D721Med (cell line): ENCODE measurements at regions not wholly inside any gene's neighbourhood (a gene's known extent, or its start where the extent isn't known, plus 50 kb on each side); places are given as distances from the start of the nearest gene placed in this dataset.

Experiments used
- DNase-seq: peaks from one replicate; pipeline ENCODE4 v3.0.0; 2011; ENCODE audit warnings: low spot score; ENCODE audit not compliant: insufficient read length
- FAIRE-seq: peaks from 2 replicates; lab custom pipeline; 2011; peaks lifted over from hg19 to GRCh38; lab: Jason Lieb, UNC
- CTCF ChIP-seq: IDR thresholded peaks from 2 replicates; pipeline ENCODE4 v1.5.1; 2012; ENCODE audit warnings: mild to moderate bottlenecking, control low read depth; ENCODE audit not compliant: insufficient read depth; ENCODE audit errors: missing control alignments

GRCh38 chr12:78331181-78331580 lies 500.5 kb downstream of the NAV3 start:
- no peak for TF ChIP-seq CTCF
- DNase-seq: no peak
- no peak for FAIRE-seq

- FAIRE-seq (no peak), DNase-seq (no peak)
These were observed 501.1 kb downstream of the NAV3 start for GRCh38 chr12:78331753-78332152.

GRCh38 chr12:78338054-78338785 lies 507.5 kb downstream of the NAV3 start:
- FAIRE-seq: no peak

More at GRCh38 chr12:78331753-78332152, 501.1 kb downstream of the NAV3 start:
- no peak for TF ChIP-seq CTCF

GRCh38 chr12:78340406-78340805 lies 509.7 kb downstream of the NAV3 start:
- DNase-seq: no peak
- TF ChIP-seq CTCF: no peak
- FAIRE-seq: no peak

More at GRCh38 chr12:78338054-78338785, 507.5 kb downstream of the NAV3 start:
- TF ChIP-seq CTCF: no peak
- DNase-seq: no peak

GRCh38 chr12:78343657-78344056 lies 513.0 kb downstream of the NAV3 start:
- DNase-seq (no peak), FAIRE-seq (no peak)
- no peak for TF ChIP-seq CTCF

- FAIRE-seq: no peak
- TF ChIP-seq CTCF: no peak
- no peak for DNase-seq
These were observed 505.1 kb upstream of the SYT1 start for GRCh38 chr12:78359520-78359919.

GRCh38 chr12:78361683-78362082 lies 502.9 kb upstream of the SYT1 start:
- DNase-seq: no peak
- FAIRE-seq: no peak
- no peak for TF ChIP-seq CTCF
